GM12878 (cell line): ENCODE measurements at regions not wholly inside any gene's neighbourhood (a gene's known extent, or its start where the extent isn't known, plus 50 kb on each side); places are given as distances from the start of the nearest gene placed in this dataset.
"Not testable (repeated sequence)": the region's sequence is repeated elsewhere in the genome, so short reads cannot be mapped to it uniquely, and the experiment has no call there.

Experiments
- BCLAF1 ChIP-seq: fragments of 450-650 bp; IDR thresholded peaks from 2 replicates; pipeline ENCODE4 v1.6.1; 2017; ENCODE audit warnings: antibody characterized with exemption, mild to moderate bottlenecking, moderate library complexity
- CHD2 ChIP-seq: IDR thresholded peaks from 2 replicates; pipeline ENCODE4 v1.6.1; 2011; ENCODE audit warnings: low read depth, low read length, improper control_type of control experiment, borderline replicate concordance
- E2F8 ChIP-seq: fragments of 450-650 bp; IDR thresholded peaks from 2 replicates; pipeline ENCODE4 v1.6.1; 2018; ENCODE audit warnings: mild to moderate bottlenecking, low read depth, moderate library complexity; ENCODE audit not compliant: partially characterized antibody
- ELK1 ChIP-seq: IDR thresholded peaks from 2 replicates; pipeline ENCODE4 v1.6.1; 2012; ENCODE audit warnings: low read depth, low read length, improper control_type of control experiment
- EP300 ChIP-seq, 2 experiments: fragments of 150-350 bp in 1 of 2; IDR thresholded peaks; 2 replicates each; pipeline ENCODE4 v1.6.1; 2011 to 2012; ENCODE audit warnings: low read depth in 2 of 2, low read length in 2 of 2, borderline replicate concordance in 1 of 2, improper control_type of control experiment in 1 of 2, inconsistent platforms in 1 of 2; ENCODE audit not compliant: control insufficient read depth in 1 of 2
- MEF2A ChIP-seq: IDR thresholded peaks from 2 replicates; pipeline ENCODE4 v1.6.1; 2011; ENCODE audit warnings: low read depth, mild to moderate bottlenecking, low read length, moderate library complexity; ENCODE audit not compliant: insufficient read depth
- POLR2AphosphoS5 ChIP-seq: IDR thresholded peaks from 2 replicates; pipeline ENCODE4 v1.6.1; 2011; ENCODE audit warnings: mild to moderate bottlenecking, low read length, inconsistent platforms
- RCOR1 ChIP-seq: conservative IDR thresholded peaks from 2 replicates; pipeline ENCODE4 v1.6.1; 2012; ENCODE audit warnings: low read depth, low read length, improper control_type of control experiment
- SPI1 ChIP-seq: IDR thresholded peaks from 2 replicates; pipeline ENCODE4 v1.6.1; 2011; ENCODE audit warnings: low read depth, mild to moderate bottlenecking, low read length, moderate library complexity, borderline replicate concordance; ENCODE audit not compliant: insufficient read depth
- STAT3 ChIP-seq: IDR thresholded peaks from 2 replicates; pipeline ENCODE4 v1.6.1; 2011; ENCODE audit warnings: low read depth, low read length, improper control_type of control experiment
- TCF7 ChIP-seq: IDR thresholded peaks from 2 replicates; pipeline ENCODE4 v1.6.1; 2014; ENCODE audit warnings: antibody characterized with exemption, borderline replicate concordance
- TF ChIP-seq, protein P1 (sequence below), 3 experiments: IDR thresholded peaks in 2 of 3; conservative IDR thresholded peaks in 1 of 3; 2 replicates each; pipeline ENCODE4 v1.5.1; 2011; ENCODE audit warnings: low read depth in 3 of 3, low read length in 3 of 3, mild to moderate bottlenecking in 3 of 3, control low read depth in 2 of 3, moderate library complexity in 2 of 3, inconsistent platforms in 1 of 3, mixed read lengths in 1 of 3; ENCODE audit not compliant: control insufficient read depth in 2 of 3, insufficient read depth in 1 of 3; ENCODE audit errors: extremely low read depth in 1 of 3

- not testable (repeated sequence) for TF ChIP-seq ELK1; CHD2; E2F8; STAT3; EP300 (IDR thresholded peaks at IDR 0.05; ENCODE audit: borderline replicate concordance in 1 of 2, control insufficient read depth in 1 of 2, low read depth in 2 of 2, low read length in 2 of 2); SPI1; BCLAF1; POLR2AphosphoS5; MEF2A; RCOR1; TCF7
- TF ChIP-seq, protein P1, sequence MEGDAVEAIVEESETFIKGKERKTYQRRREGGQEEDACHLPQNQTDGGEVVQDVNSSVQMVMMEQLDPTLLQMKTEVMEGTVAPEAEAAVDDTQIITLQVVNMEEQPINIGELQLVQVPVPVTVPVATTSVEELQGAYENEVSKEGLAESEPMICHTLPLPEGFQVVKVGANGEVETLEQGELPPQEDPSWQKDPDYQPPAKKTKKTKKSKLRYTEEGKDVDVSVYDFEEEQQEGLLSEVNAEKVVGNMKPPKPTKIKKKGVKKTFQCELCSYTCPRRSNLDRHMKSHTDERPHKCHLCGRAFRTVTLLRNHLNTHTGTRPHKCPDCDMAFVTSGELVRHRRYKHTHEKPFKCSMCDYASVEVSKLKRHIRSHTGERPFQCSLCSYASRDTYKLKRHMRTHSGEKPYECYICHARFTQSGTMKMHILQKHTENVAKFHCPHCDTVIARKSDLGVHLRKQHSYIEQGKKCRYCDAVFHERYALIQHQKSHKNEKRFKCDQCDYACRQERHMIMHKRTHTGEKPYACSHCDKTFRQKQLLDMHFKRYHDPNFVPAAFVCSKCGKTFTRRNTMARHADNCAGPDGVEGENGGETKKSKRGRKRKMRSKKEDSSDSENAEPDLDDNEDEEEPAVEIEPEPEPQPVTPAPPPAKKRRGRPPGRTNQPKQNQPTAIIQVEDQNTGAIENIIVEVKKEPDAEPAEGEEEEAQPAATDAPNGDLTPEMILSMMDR (IDR thresholded peaks at IDR 0.05 in 2 of 3, conservative IDR thresholded peaks at IDR 0.05 in 1 of 3; ENCODE audit: control insufficient read depth in 2 of 3, extremely low read depth in 1 of 3, insufficient read depth in 1 of 3, low read depth in 3 of 3, low read length in 3 of 3): not testable (repeated sequence)
These were observed 162.3 kb upstream of the MAP2 start for GRCh38 chr2:209261366-209262053.
